GM18873 (cell line): ENCODE measurements at regions not wholly inside any gene's neighbourhood (a gene's known extent, or its start where the extent isn't known, plus 50 kb on each side); places are given as distances from the start of the nearest gene placed in this dataset.

Source experiments
- ATAC-seq: cut with Tn5 transposase; IDR thresholded peaks from one replicate; pipeline ENCODE4 v1.9.1; 2021; ENCODE audit warnings: mild to moderate bottlenecking, moderate library complexity, moderate number of reproducible peaks; ENCODE audit not compliant: unreplicated experiment, low FRiP score

- ATAC-seq = no peak
Observed at GRCh38 chr9:129351058-129351641, 173.1 kb upstream of the IER5L start.

- no peak for ATAC-seq
Observed at GRCh38 chr9:129350143-129350935, 172.3 kb upstream of the IER5L start.

GRCh38 chr9:129349665-129349947 is 171.5 kb upstream of the IER5L start:
- ATAC-seq = no peak

GRCh38 chr9:129348890-129349664 is 171.0 kb upstream of the IER5L start:
- no peak for ATAC-seq

- ATAC-seq = no peak
Observed at GRCh38 chr9:129347316-129348120, 169.5 kb upstream of the IER5L start.

- no peak for ATAC-seq
Observed at GRCh38 chr9:129346046-129346445, 168.0 kb upstream of the IER5L start.

- ATAC-seq = no peak
Observed at GRCh38 chr9:129344641-129345495, 166.8 kb upstream of the IER5L start.

- ATAC-seq = no peak
Observed at GRCh38 chr9:129343424-129344375, 165.6 kb upstream of the IER5L start.

GRCh38 chr9:129342591-129343423 is 164.7 kb upstream of the IER5L start:
- no peak for ATAC-seq

GRCh38 chr9:129341987-129342348 is 163.9 kb upstream of the IER5L start:
- ATAC-seq = no peak

GRCh38 chr9:129341171-129341986 is 163.3 kb upstream of the IER5L start:
- ATAC-seq = no peak

- ATAC-seq = no peak
Observed at GRCh38 chr9:129340427-129341170, 162.5 kb upstream of the IER5L start.

- no peak for ATAC-seq
Observed at GRCh38 chr9:129339539-129340157, 161.6 kb upstream of the IER5L start.

- no peak for ATAC-seq
Observed at GRCh38 chr9:129338724-129339430, 160.8 kb upstream of the IER5L start.

- no peak for ATAC-seq
Observed at GRCh38 chr9:129337336-129338140, 159.5 kb upstream of the IER5L start.
